K562 (cell line): ENCODE measurements at regions not wholly inside any gene's neighbourhood (a gene's known extent, or its start where the extent isn't known, plus 50 kb on each side); places are given as distances from the start of the nearest gene placed in this dataset.

Experiments
- ATAC-seq: fragments of 200-7000 bp; cut with Tn5 transposase; 3 replicates; pipeline ENCODE4 v1.9.1; 2020; ENCODE audit warnings: moderate library complexity
- BruUV-seq: library from RNA; stranded (reverse); fragments of 400-500 nt; replicated peaks from 2 replicates; lab custom pipeline; 2021; lab: Mats Ljungman, UMichigan
- CTCF ChIA-PET: fragments of 300-600 bp; formaldehyde crosslinking; extraction: SDS; loops from one replicate; lab custom pipeline; 2021; ENCODE audit warnings: low intra/inter-chr PET ratio; lab: Yijun Ruan, JAX
- POLR2A ChIA-PET: fragments of 300-600, 350-650 bp; sonication (Branson Sonifier 250); formaldehyde crosslinking; extraction: SDS; loops from one replicate; lab custom pipeline; 2021; ENCODE audit warnings: antibody characterized with exemption, inconsistent platforms; lab: Yijun Ruan, JAX
- DNase-seq, 4 experiments: peaks; one replicate each; pipeline versions ENCODE4 v3.0.0 to v3.0.0-alpha.2; 2011 to 2018; ENCODE audit warnings: low spot score in 3 of 4, mixed read lengths in 3 of 4; ENCODE audit errors: extremely low read depth in 1 of 4
- FAIRE-seq: peaks from 2 replicates; lab custom pipeline; 2011; peaks lifted over from hg19 to GRCh38; lab: Jason Lieb, UNC
- H2AFZ ChIP-seq: 2 replicates; pipeline ENCODE4 v1.6.0; 2011; ENCODE audit warnings: low read depth, low read length, control low read depth, inconsistent platforms
- H3K27ac ChIP-seq: fragments of 200-600 bp; 3 replicates; pipeline ENCODE4 v1.8.0; 2011; ENCODE audit warnings: low read depth, mild to moderate bottlenecking, control low read depth, inconsistent platforms, low read length, moderate library complexity, mixed read lengths; ENCODE audit errors: extremely low read depth
- H3K27me3 ChIP-seq, 2 experiments: fragments of 300-600 bp in 1 of 2; 2 replicates in 1 of 2; 3 replicates in 1 of 2; pipeline versions ENCODE4 v1.6.0 to v1.8.0; 2011; ENCODE audit warnings: inconsistent platforms in 2 of 2, low read length in 2 of 2, mild to moderate bottlenecking in 1 of 2, mixed read lengths in 1 of 2, moderate library complexity in 1 of 2; ENCODE audit not compliant: control insufficient read depth in 2 of 2, insufficient read depth in 2 of 2
- H3K36me3 ChIP-seq: fragments of 300-600 bp; 3 replicates; pipeline ENCODE4 v1.8.0; 2011; ENCODE audit warnings: mild to moderate bottlenecking, low read length, inconsistent platforms; ENCODE audit not compliant: control insufficient read depth, insufficient read depth
- H3K4me1 ChIP-seq, 2 experiments: fragments of 200-600 bp in 1 of 2; replicated peaks in 1 of 2; 2 replicates in 1 of 2; 3 replicates in 1 of 2; pipeline versions ENCODE4 v1.5.1 to v1.8.0; 2011; ENCODE audit warnings: inconsistent platforms in 2 of 2, low read length in 2 of 2, mild to moderate bottlenecking in 1 of 2, mixed read lengths in 1 of 2, moderate library complexity in 1 of 2; ENCODE audit not compliant: control insufficient read depth in 2 of 2, insufficient read depth in 2 of 2
- H3K4me2 ChIP-seq: 2 replicates; pipeline ENCODE4 v1.6.1; 2011; ENCODE audit warnings: low read length, control low read depth, inconsistent platforms, mixed read lengths; ENCODE audit not compliant: insufficient read depth
- H3K4me3 ChIP-seq: fragments of 200-600 bp; sonication (generic), shearing (Covaris generic); 2 replicates; pipeline ENCODE4 v1.5.1; 2016; ENCODE audit warnings: control low read depth, inconsistent platforms
- H3K79me2 ChIP-seq: fragments of 200-600 bp; 3 replicates; pipeline ENCODE4 v1.8.0; 2011; ENCODE audit warnings: low read length, inconsistent platforms; ENCODE audit not compliant: control insufficient read depth, insufficient read depth
- H3K9ac ChIP-seq, 2 experiments: 2 replicates each; pipeline versions ENCODE4 v1.6.0 to v1.6.1; 2011; ENCODE audit warnings: low read depth in 2 of 2, low read length in 2 of 2, control low read depth in 1 of 2, inconsistent platforms in 1 of 2, mild to moderate bottlenecking in 1 of 2, mixed read lengths in 1 of 2; ENCODE audit not compliant: insufficient read depth in 1 of 2
- H3K9me1 ChIP-seq: one replicate; pipeline ENCODE4 v1.6.0; 2011; ENCODE audit warnings: inconsistent platforms, mild to moderate bottlenecking, low read length, moderate library complexity; ENCODE audit not compliant: control insufficient read depth, insufficient read depth
- H3K9me3 ChIP-seq: replicated peaks from 2 replicates; pipeline ENCODE4 v1.5.1; 2011; ENCODE audit warnings: low read depth, low read length, inconsistent platforms; ENCODE audit not compliant: control insufficient read depth, insufficient read depth
- H4K20me1 ChIP-seq: replicated peaks from 2 replicates; pipeline ENCODE4 v1.6.1; 2011; ENCODE audit warnings: low read length, inconsistent platforms, mixed read lengths; ENCODE audit not compliant: control insufficient read depth, insufficient read depth
- CCNT2 ChIP-seq: IDR thresholded peaks from 2 replicates; pipeline ENCODE4 v1.6.1; 2011; ENCODE audit warnings: borderline replicate concordance, low read depth, mild to moderate bottlenecking, moderate library complexity, mixed read lengths, low read length; ENCODE audit not compliant: insufficient read length; ENCODE audit errors: extremely low read depth
- CXXC5 ChIP-seq: fragments of 250-450 bp; sonication (Bioruptor Pico); IDR thresholded peaks from 2 replicates; pipeline ENCODE4 v1.8.0; 2022; ENCODE audit warnings: inconsistent platforms, mild to moderate bottlenecking, moderate library complexity
- EP400 ChIP-seq: fragments of 450-650 bp; IDR thresholded peaks from 2 replicates; pipeline ENCODE4 v1.6.1; 2017; ENCODE audit warnings: antibody characterized with exemption, mild to moderate bottlenecking, moderate library complexity
- EZH2 ChIP-seq: IDR thresholded peaks from 2 replicates; pipeline ENCODE4 v1.6.1; 2012; ENCODE audit warnings: low read depth, mild to moderate bottlenecking, inconsistent platforms, low read length, borderline replicate concordance
- HDAC3 ChIP-seq: fragments of 450-650 bp; IDR thresholded peaks from 2 replicates; pipeline ENCODE4 v1.6.1; 2018; ENCODE audit warnings: borderline replicate concordance, mild to moderate bottlenecking, moderate library complexity; ENCODE audit not compliant: partially characterized antibody
- MTA2 ChIP-seq: fragments of 450-650 bp; IDR thresholded peaks from 2 replicates; pipeline ENCODE4 v1.6.1; 2016; ENCODE audit warnings: low read depth
- NR2F6 ChIP-seq: fragments of 450-650 bp; formaldehyde crosslinking; IDR thresholded peaks from 2 replicates; pipeline ENCODE4 v1.4.0; 2020; ENCODE audit warnings: mild to moderate bottlenecking
- OTX1 ChIP-seq: fragments of 450-650 bp; formaldehyde crosslinking; IDR thresholded peaks from 2 replicates; pipeline ENCODE4 v1.4.0; 2022; ENCODE audit warnings: mild to moderate bottlenecking
- ZBTB17 ChIP-seq: fragments of 450-650 bp; formaldehyde crosslinking; IDR thresholded peaks from 2 replicates; pipeline ENCODE4 v1.4.0; 2020; ENCODE audit warnings: mild to moderate bottlenecking
- ZNF165 ChIP-seq: fragments of 250-450 bp; sonication (Bioruptor Pico); IDR thresholded peaks from 2 replicates; pipeline ENCODE4 v1.4.0; 2020; ENCODE audit warnings: borderline replicate concordance
- ZNF347 ChIP-seq: fragments of 450-650 bp; formaldehyde crosslinking; IDR thresholded peaks from 2 replicates; pipeline ENCODE4 v1.4.0; 2020; ENCODE audit warnings: low read depth, mild to moderate bottlenecking, moderate library complexity
- WGBS: fragments of 100-300 bp; shearing (Covaris generic); methylation state at CpG from one replicate; pipeline ENCODE4 v1.1.6; 2016; ENCODE audit warnings: low coverage, mixed read lengths; ENCODE audit not compliant: insufficient coverage; ENCODE audit errors: missing lambda C conversion rate; 5-methylcytosine and 5-hydroxymethylcytosine counted together
- in situ Hi-C: fragments of 300-500 bp; cut with MboI; formaldehyde crosslinking; loops from 4 replicates; pipeline ENCODE4 v1.15.0; 2018; ENCODE audit warnings: inconsistent platforms, mixed read lengths
- intact Hi-C: fragments of 100-400 bp; cut with micrococcal nuclease; formaldehyde crosslinking; loops from 2 replicates; pipeline ENCODE4 v1.14.2; 2022
- TF ChIP-seq, protein P1 (sequence below): fragments of 450-650 bp; IDR thresholded peaks from 2 replicates; pipeline ENCODE4 v1.6.1; 2016; ENCODE audit warnings: mild to moderate bottlenecking, moderate library complexity

DNA sequence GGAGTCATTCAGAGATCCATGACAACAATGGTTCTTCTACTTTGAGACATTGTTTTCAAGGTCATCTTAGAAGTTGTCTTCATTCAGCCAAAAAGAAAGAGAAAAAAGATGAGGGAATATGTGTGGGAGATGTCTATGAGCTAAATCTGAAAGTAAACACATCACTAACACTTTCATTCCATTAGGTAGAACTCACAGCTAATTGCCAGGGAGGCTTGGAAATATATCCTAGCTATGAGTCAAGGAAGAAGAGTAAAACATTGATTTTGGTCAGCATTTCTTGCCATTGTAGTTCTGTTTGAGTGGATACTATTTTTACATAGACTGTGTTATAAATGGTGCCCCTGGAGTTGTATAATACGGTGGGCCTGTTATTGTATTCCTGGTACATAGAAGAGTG lies 316.4 kb upstream of the MYOCD start (continued):
- TF ChIP-seq ZNF165 (CRISPR knock-in tag), result no peak

DNA sequence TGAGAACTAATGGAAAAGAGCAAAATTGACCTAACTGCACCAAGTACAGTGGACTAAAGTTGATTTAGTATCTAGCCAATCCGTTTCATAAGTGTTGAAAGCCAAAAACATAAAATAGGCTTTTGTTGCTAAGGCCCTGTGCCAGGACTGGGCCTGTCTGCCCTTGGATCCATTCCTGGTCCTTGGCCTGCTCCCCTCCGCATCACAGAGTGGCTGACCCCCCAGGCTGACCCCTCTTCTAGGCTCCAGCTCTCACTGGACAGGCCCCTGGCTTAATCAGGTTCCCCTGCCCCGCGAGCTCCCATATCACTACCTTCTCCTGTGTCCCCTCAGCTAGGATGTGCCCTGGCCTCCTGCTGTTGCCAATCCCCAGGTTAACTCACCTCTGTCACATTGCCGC lies 313.6 kb upstream of the MYOCD start:
- no peaks in the 10 kb centered on the region for H3K79me2 ChIP-seq
- H3K27ac ChIP-seq, result no peak overlapping the region
- no peaks in the 10 kb centered on the region for H3K4me1 ChIP-seq
- no peaks in the 10 kb centered on the region for H3K9me1 ChIP-seq
- H2AFZ ChIP-seq, result no peak overlapping the region
- CTCF ChIA-PET, result no interaction called here
- H3K9me3 ChIP-seq, result no peaks in the 10 kb centered on the region
- WGBS, result 0% methylated on average over 5 of the region's 5 CpGs
- no peaks in the 10 kb centered on the region for H3K36me3 ChIP-seq
- H3K4me2 ChIP-seq, result no peak overlapping the region
- no peak overlapping the region for H3K9ac ChIP-seq
- H4K20me1 ChIP-seq, result no peaks in the 10 kb centered on the region
- no peaks in the 10 kb centered on the region for H3K27me3 ChIP-seq
- no peak for FAIRE-seq
- TF ChIP-seq CCNT2 (no peak), ZNF165 (CRISPR knock-in tag) (no peak), EZH2 (no peak), MTA2 (no peak), HDAC3 (no peak), ZNF347 (no peak), CXXC5 (CRISPR knock-in tag) (no peak), ZBTB17 (CRISPR knock-in tag) (no peak), EP400 (no peak), NR2F6 (CRISPR knock-in tag) (no peak), OTX1 (CRISPR knock-in tag) (no peak)
- TF ChIP-seq, protein P1, sequence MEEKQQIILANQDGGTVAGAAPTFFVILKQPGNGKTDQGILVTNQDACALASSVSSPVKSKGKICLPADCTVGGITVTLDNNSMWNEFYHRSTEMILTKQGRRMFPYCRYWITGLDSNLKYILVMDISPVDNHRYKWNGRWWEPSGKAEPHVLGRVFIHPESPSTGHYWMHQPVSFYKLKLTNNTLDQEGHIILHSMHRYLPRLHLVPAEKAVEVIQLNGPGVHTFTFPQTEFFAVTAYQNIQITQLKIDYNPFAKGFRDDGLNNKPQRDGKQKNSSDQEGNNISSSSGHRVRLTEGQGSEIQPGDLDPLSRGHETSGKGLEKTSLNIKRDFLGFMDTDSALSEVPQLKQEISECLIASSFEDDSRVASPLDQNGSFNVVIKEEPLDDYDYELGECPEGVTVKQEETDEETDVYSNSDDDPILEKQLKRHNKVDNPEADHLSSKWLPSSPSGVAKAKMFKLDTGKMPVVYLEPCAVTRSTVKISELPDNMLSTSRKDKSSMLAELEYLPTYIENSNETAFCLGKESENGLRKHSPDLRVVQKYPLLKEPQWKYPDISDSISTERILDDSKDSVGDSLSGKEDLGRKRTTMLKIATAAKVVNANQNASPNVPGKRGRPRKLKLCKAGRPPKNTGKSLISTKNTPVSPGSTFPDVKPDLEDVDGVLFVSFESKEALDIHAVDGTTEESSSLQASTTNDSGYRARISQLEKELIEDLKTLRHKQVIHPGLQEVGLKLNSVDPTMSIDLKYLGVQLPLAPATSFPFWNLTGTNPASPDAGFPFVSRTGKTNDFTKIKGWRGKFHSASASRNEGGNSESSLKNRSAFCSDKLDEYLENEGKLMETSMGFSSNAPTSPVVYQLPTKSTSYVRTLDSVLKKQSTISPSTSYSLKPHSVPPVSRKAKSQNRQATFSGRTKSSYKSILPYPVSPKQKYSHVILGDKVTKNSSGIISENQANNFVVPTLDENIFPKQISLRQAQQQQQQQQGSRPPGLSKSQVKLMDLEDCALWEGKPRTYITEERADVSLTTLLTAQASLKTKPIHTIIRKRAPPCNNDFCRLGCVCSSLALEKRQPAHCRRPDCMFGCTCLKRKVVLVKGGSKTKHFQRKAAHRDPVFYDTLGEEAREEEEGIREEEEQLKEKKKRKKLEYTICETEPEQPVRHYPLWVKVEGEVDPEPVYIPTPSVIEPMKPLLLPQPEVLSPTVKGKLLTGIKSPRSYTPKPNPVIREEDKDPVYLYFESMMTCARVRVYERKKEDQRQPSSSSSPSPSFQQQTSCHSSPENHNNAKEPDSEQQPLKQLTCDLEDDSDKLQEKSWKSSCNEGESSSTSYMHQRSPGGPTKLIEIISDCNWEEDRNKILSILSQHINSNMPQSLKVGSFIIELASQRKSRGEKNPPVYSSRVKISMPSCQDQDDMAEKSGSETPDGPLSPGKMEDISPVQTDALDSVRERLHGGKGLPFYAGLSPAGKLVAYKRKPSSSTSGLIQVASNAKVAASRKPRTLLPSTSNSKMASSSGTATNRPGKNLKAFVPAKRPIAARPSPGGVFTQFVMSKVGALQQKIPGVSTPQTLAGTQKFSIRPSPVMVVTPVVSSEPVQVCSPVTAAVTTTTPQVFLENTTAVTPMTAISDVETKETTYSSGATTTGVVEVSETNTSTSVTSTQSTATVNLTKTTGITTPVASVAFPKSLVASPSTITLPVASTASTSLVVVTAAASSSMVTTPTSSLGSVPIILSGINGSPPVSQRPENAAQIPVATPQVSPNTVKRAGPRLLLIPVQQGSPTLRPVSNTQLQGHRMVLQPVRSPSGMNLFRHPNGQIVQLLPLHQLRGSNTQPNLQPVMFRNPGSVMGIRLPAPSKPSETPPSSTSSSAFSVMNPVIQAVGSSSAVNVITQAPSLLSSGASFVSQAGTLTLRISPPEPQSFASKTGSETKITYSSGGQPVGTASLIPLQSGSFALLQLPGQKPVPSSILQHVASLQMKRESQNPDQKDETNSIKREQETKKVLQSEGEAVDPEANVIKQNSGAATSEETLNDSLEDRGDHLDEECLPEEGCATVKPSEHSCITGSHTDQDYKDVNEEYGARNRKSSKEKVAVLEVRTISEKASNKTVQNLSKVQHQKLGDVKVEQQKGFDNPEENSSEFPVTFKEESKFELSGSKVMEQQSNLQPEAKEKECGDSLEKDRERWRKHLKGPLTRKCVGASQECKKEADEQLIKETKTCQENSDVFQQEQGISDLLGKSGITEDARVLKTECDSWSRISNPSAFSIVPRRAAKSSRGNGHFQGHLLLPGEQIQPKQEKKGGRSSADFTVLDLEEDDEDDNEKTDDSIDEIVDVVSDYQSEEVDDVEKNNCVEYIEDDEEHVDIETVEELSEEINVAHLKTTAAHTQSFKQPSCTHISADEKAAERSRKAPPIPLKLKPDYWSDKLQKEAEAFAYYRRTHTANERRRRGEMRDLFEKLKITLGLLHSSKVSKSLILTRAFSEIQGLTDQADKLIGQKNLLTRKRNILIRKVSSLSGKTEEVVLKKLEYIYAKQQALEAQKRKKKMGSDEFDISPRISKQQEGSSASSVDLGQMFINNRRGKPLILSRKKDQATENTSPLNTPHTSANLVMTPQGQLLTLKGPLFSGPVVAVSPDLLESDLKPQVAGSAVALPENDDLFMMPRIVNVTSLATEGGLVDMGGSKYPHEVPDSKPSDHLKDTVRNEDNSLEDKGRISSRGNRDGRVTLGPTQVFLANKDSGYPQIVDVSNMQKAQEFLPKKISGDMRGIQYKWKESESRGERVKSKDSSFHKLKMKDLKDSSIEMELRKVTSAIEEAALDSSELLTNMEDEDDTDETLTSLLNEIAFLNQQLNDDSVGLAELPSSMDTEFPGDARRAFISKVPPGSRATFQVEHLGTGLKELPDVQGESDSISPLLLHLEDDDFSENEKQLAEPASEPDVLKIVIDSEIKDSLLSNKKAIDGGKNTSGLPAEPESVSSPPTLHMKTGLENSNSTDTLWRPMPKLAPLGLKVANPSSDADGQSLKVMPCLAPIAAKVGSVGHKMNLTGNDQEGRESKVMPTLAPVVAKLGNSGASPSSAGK, result no peak
- BruUV-seq, result no TSS peak
- in situ Hi-C loops (no loop called here), intact Hi-C loops (no loop called here)
- no peak for ATAC-seq
- no peak for DNase-seq
- POLR2A ChIA-PET, result no interaction called here
- H3K4me3 ChIP-seq, result no peak overlapping the region
